K562 (cell line): ENCODE measurements at regions not wholly inside any gene's neighbourhood (a gene's known extent, or its start where the extent isn't known, plus 50 kb on each side); places are given as distances from the start of the nearest gene placed in this dataset.

Experiments used
- ATAC-seq: fragments of 200-7000 bp; cut with Tn5 transposase; 3 replicates; pipeline ENCODE4 v1.9.1; 2020; ENCODE audit warnings: moderate library complexity
- BruUV-seq: library from RNA; stranded (reverse); fragments of 400-500 nt; replicated peaks from 2 replicates; lab custom pipeline; 2021; lab: Mats Ljungman, UMichigan
- CTCF ChIA-PET: fragments of 300-600 bp; formaldehyde crosslinking; extraction: SDS; loops from one replicate; lab custom pipeline; 2021; ENCODE audit warnings: low intra/inter-chr PET ratio; lab: Yijun Ruan, JAX
- POLR2A ChIA-PET: fragments of 300-600, 350-650 bp; sonication (Branson Sonifier 250); formaldehyde crosslinking; extraction: SDS; loops from one replicate; lab custom pipeline; 2021; ENCODE audit warnings: antibody characterized with exemption, inconsistent platforms; lab: Yijun Ruan, JAX
- DNase-seq, 4 experiments: peaks; one replicate each; pipeline versions ENCODE4 v3.0.0 to v3.0.0-alpha.2; 2011 to 2018; ENCODE audit warnings: low spot score in 3 of 4, mixed read lengths in 3 of 4; ENCODE audit errors: extremely low read depth in 1 of 4
- FAIRE-seq: peaks from 2 replicates; lab custom pipeline; 2011; peaks lifted over from hg19 to GRCh38; lab: Jason Lieb, UNC
- H2AFZ ChIP-seq: 2 replicates; pipeline ENCODE4 v1.6.0; 2011; ENCODE audit warnings: low read depth, low read length, control low read depth, inconsistent platforms
- H3K27ac ChIP-seq: fragments of 200-600 bp; 3 replicates; pipeline ENCODE4 v1.8.0; 2011; ENCODE audit warnings: low read depth, mild to moderate bottlenecking, control low read depth, inconsistent platforms, low read length, moderate library complexity, mixed read lengths; ENCODE audit errors: extremely low read depth
- H3K27me3 ChIP-seq, 2 experiments: fragments of 300-600 bp in 1 of 2; 2 replicates in 1 of 2; 3 replicates in 1 of 2; pipeline versions ENCODE4 v1.6.0 to v1.8.0; 2011; ENCODE audit warnings: inconsistent platforms in 2 of 2, low read length in 2 of 2, mild to moderate bottlenecking in 1 of 2, mixed read lengths in 1 of 2, moderate library complexity in 1 of 2; ENCODE audit not compliant: control insufficient read depth in 2 of 2, insufficient read depth in 2 of 2
- H3K36me3 ChIP-seq: fragments of 300-600 bp; 3 replicates; pipeline ENCODE4 v1.8.0; 2011; ENCODE audit warnings: mild to moderate bottlenecking, low read length, inconsistent platforms; ENCODE audit not compliant: control insufficient read depth, insufficient read depth
- H3K4me1 ChIP-seq, 2 experiments: fragments of 200-600 bp in 1 of 2; replicated peaks in 1 of 2; 2 replicates in 1 of 2; 3 replicates in 1 of 2; pipeline versions ENCODE4 v1.5.1 to v1.8.0; 2011; ENCODE audit warnings: inconsistent platforms in 2 of 2, low read length in 2 of 2, mild to moderate bottlenecking in 1 of 2, mixed read lengths in 1 of 2, moderate library complexity in 1 of 2; ENCODE audit not compliant: control insufficient read depth in 2 of 2, insufficient read depth in 2 of 2
- H3K4me2 ChIP-seq: 2 replicates; pipeline ENCODE4 v1.6.1; 2011; ENCODE audit warnings: low read length, control low read depth, inconsistent platforms, mixed read lengths; ENCODE audit not compliant: insufficient read depth
- H3K4me3 ChIP-seq: fragments of 200-600 bp; sonication (generic), shearing (Covaris generic); 2 replicates; pipeline ENCODE4 v1.5.1; 2016; ENCODE audit warnings: control low read depth, inconsistent platforms
- H3K79me2 ChIP-seq: fragments of 200-600 bp; 3 replicates; pipeline ENCODE4 v1.8.0; 2011; ENCODE audit warnings: low read length, inconsistent platforms; ENCODE audit not compliant: control insufficient read depth, insufficient read depth
- H3K9ac ChIP-seq, 2 experiments: 2 replicates each; pipeline versions ENCODE4 v1.6.0 to v1.6.1; 2011; ENCODE audit warnings: low read depth in 2 of 2, low read length in 2 of 2, control low read depth in 1 of 2, inconsistent platforms in 1 of 2, mild to moderate bottlenecking in 1 of 2, mixed read lengths in 1 of 2; ENCODE audit not compliant: insufficient read depth in 1 of 2
- H3K9me1 ChIP-seq: one replicate; pipeline ENCODE4 v1.6.0; 2011; ENCODE audit warnings: inconsistent platforms, mild to moderate bottlenecking, low read length, moderate library complexity; ENCODE audit not compliant: control insufficient read depth, insufficient read depth
- H3K9me3 ChIP-seq: replicated peaks from 2 replicates; pipeline ENCODE4 v1.5.1; 2011; ENCODE audit warnings: low read depth, low read length, inconsistent platforms; ENCODE audit not compliant: control insufficient read depth, insufficient read depth
- H4K20me1 ChIP-seq: replicated peaks from 2 replicates; pipeline ENCODE4 v1.6.1; 2011; ENCODE audit warnings: low read length, inconsistent platforms, mixed read lengths; ENCODE audit not compliant: control insufficient read depth, insufficient read depth
- DNMT1 ChIP-seq: fragments of 450-650 bp; IDR thresholded peaks from 2 replicates; pipeline ENCODE4 v1.6.1; 2016; ENCODE audit warnings: antibody characterized with exemption, mild to moderate bottlenecking
- ETV5 ChIP-seq: sonication (generic); formaldehyde crosslinking; IDR thresholded peaks from 2 replicates; pipeline ENCODE4 v1.4.0; 2020; ENCODE audit warnings: low read depth, mild to moderate bottlenecking, missing genetic modification reagents
- IFI16 ChIP-seq: fragments of 250-450 bp; sonication (Bioruptor Pico); IDR thresholded peaks from 2 replicates; pipeline ENCODE4 v2.1.2; 2022; ENCODE audit warnings: mild to moderate bottlenecking, inconsistent platforms
- IRF2 ChIP-seq: sonication (generic); formaldehyde crosslinking; IDR thresholded peaks from 2 replicates; pipeline ENCODE4 v1.8.1; 2022; ENCODE audit warnings: mild to moderate bottlenecking, missing genetic modification reagents
- KAT8 ChIP-seq: fragments of 450-650 bp; IDR thresholded peaks from 2 replicates; pipeline ENCODE4 v1.6.1; 2016; ENCODE audit warnings: low read depth, mild to moderate bottlenecking
- NFATC3 ChIP-seq: fragments of 450-650 bp; IDR thresholded peaks from 2 replicates; pipeline ENCODE4 v1.6.1; 2017; ENCODE audit warnings: mild to moderate bottlenecking
- RBM34 ChIP-seq: fragments of 200-400 bp; formaldehyde crosslinking; IDR thresholded peaks from 2 replicates; pipeline ENCODE4 v1.6.1; 2018; ENCODE audit warnings: low read length, borderline replicate concordance; ENCODE audit not compliant: insufficient read depth
- SAP30 ChIP-seq: fragments of 200-600 bp; sonication (generic); IDR thresholded peaks from 2 replicates; pipeline ENCODE4 v1.6.1; 2012; ENCODE audit warnings: borderline replicate concordance, low read depth, mild to moderate bottlenecking, moderate library complexity, low read length, control low read depth, inconsistent platforms; ENCODE audit not compliant: insufficient read depth, poor library complexity, severe bottlenecking
- SRF ChIP-seq, 2 experiments: fragments of 250-450, 450-650 bp in 1 of 2; sonication (Bioruptor Pico) in 1 of 2; sonication (generic) in 1 of 2; formaldehyde crosslinking; IDR thresholded peaks; 2 replicates each; pipeline versions ENCODE4 v1.5.0 to v1.5.1; 2020 to 2022; ENCODE audit warnings: mild to moderate bottlenecking in 1 of 2, missing genetic modification reagents in 1 of 2
- TRIM28 ChIP-seq: fragments of 450-650 bp; IDR thresholded peaks from 2 replicates; pipeline ENCODE4 v1.6.1; 2017
- ZNF583 ChIP-seq: fragments of 250-450 bp; sonication (Bioruptor Pico); IDR thresholded peaks from 2 replicates; pipeline ENCODE4 v1.4.0; 2020
- ZNF586 ChIP-seq: fragments of 450-650 bp; formaldehyde crosslinking; conservative IDR thresholded peaks from 2 replicates; pipeline ENCODE4 v1.4.0; 2020; ENCODE audit warnings: mild to moderate bottlenecking, moderate library complexity
- ZNF707 ChIP-seq: fragments of 250-450 bp; sonication (Bioruptor Pico); conservative IDR thresholded peaks from 2 replicates; pipeline ENCODE4 v1.8.0; 2022; ENCODE audit warnings: inconsistent platforms, mild to moderate bottlenecking, moderate library complexity
- ZNF76 ChIP-seq: fragments of 250-450 bp; sonication (Bioruptor Pico); IDR thresholded peaks from 2 replicates; pipeline ENCODE4 v1.4.0; 2020; ENCODE audit warnings: mild to moderate bottlenecking, moderate library complexity, borderline replicate concordance
- WGBS: fragments of 100-300 bp; shearing (Covaris generic); methylation state at CpG from one replicate; pipeline ENCODE4 v1.1.6; 2016; ENCODE audit warnings: low coverage, mixed read lengths; ENCODE audit not compliant: insufficient coverage; ENCODE audit errors: missing lambda C conversion rate; 5-methylcytosine and 5-hydroxymethylcytosine counted together
- in situ Hi-C: fragments of 300-500 bp; cut with MboI; formaldehyde crosslinking; loops from 4 replicates; pipeline ENCODE4 v1.15.0; 2018; ENCODE audit warnings: inconsistent platforms, mixed read lengths
- intact Hi-C: fragments of 100-400 bp; cut with micrococcal nuclease; formaldehyde crosslinking; loops from 2 replicates; pipeline ENCODE4 v1.14.2; 2022
- TF ChIP-seq, protein P1 (sequence below), 3 experiments: fragments of 200-800 bp in 1 of 3; fragments of 250-450 bp in 1 of 3; fragments of 450-650 bp in 1 of 3; sonication (Bioruptor Pico) in 1 of 3; sonication (Bioruptor generic) in 1 of 3; formaldehyde crosslinking in 1 of 3; IDR thresholded peaks; 2 replicates each; pipeline versions ENCODE4 v1.6.1 to v1.8.0; 2016 to 2022; ENCODE audit warnings: mild to moderate bottlenecking in 2 of 3, missing genetic modification characterization in 2 of 3, missing compliant biosample characterization in 1 of 3, moderate library complexity in 1 of 3

DNA sequence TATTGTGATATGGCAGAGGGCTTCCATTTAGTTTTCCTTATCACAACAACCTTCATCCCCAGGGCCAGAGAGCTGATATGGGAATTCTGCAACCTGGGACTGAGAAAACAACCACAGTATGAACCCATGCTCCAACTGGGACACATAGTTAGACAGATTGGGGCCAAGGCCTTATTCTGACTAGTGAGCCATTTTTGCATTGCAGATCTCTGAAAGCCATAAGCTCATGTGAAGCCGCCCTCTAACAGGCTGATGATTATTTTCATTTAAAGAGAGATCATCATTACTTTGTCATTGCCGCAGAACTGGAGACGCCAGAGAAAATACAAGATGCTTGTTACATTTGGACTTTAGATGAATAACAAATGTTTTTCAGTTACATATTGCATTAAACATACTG is 791.7 kb upstream of the POM121L12 start:
- Histone ChIP-seq H3K9me1 (no peaks in the 10 kb centered on the region), H3K27me3 (no peaks in the 10 kb centered on the region), H3K9me3 (no peaks in the 10 kb centered on the region), H2AFZ (no peak overlapping the region), H3K79me2 (no peaks in the 10 kb centered on the region), H4K20me1 (no peaks in the 10 kb centered on the region), H3K4me1 (no peaks in the 10 kb centered on the region), H3K36me3 (no peaks in the 10 kb centered on the region), H3K4me3 (no peak overlapping the region), H3K9ac (no peak overlapping the region), H3K27ac (no peak overlapping the region), H3K4me2 (no peak overlapping the region)
- TF ChIP-seq TRIM28 = no peak
- TF ChIP-seq ZNF76 (CRISPR knock-in tag) = no peak
- TF ChIP-seq ZNF707 (CRISPR knock-in tag) = no peak
- no peak for TF ChIP-seq SRF (CRISPR knock-in tag; IDR thresholded peaks at IDR 0.05)
- FAIRE-seq = no peak
- intact Hi-C loops = no loop called here
- no TSS peak for BruUV-seq
- ATAC-seq = no peak
- in situ Hi-C loops = no loop called here
- 0% methylated on average over 3 of the region's 3 CpGs for WGBS
- ChIA-PET CTCF (no interaction called here), POLR2A (no interaction called here)
- DNase-seq = no peak

DNA sequence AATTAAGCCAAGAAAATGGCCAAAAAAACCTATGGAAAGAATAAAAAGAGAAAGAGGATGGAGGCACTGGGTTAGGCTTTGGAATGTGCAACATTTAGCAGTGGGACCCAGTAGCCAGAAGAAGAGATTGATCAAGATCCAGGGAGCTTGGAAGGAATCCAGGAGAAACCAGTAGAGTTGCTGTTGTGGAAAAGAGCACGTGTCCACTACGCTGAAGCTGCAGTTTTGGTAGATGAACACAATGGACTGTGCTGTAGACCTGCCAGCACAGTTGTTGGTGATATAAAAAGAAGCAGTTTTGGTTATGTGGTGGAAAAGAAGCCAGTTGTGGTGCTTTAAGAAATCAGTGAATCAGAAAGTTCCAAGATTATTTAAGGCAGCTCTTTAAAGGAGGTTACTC is 802.2 kb upstream of the POM121L12 start:
- Histone ChIP-seq H3K9me1 (no peaks in the 10 kb centered on the region), H3K4me1 (no peaks in the 10 kb centered on the region), H3K27ac (no peak overlapping the region), H4K20me1 (no peaks in the 10 kb centered on the region), H3K27me3 (no peaks in the 10 kb centered on the region), H3K4me3 (no peak overlapping the region), H3K9ac (no peak overlapping the region), H3K4me2 (no peak overlapping the region), H3K36me3 (no peaks in the 10 kb centered on the region), H3K9me3 (no peaks in the 10 kb centered on the region), H3K79me2 (no peaks in the 10 kb centered on the region), H2AFZ (no peak overlapping the region)
- POLR2A ChIA-PET = no interaction called here
- FAIRE-seq = no peak
- no peak for DNase-seq
- no TSS peak for BruUV-seq
- ATAC-seq = no peak
- 0% methylated on average over 2 of the region's 2 CpGs for WGBS
- in situ Hi-C loops (no loop called here), intact Hi-C loops (no loop called here)
- CTCF ChIA-PET = no interaction called here
- TF ChIP-seq, protein P1, sequence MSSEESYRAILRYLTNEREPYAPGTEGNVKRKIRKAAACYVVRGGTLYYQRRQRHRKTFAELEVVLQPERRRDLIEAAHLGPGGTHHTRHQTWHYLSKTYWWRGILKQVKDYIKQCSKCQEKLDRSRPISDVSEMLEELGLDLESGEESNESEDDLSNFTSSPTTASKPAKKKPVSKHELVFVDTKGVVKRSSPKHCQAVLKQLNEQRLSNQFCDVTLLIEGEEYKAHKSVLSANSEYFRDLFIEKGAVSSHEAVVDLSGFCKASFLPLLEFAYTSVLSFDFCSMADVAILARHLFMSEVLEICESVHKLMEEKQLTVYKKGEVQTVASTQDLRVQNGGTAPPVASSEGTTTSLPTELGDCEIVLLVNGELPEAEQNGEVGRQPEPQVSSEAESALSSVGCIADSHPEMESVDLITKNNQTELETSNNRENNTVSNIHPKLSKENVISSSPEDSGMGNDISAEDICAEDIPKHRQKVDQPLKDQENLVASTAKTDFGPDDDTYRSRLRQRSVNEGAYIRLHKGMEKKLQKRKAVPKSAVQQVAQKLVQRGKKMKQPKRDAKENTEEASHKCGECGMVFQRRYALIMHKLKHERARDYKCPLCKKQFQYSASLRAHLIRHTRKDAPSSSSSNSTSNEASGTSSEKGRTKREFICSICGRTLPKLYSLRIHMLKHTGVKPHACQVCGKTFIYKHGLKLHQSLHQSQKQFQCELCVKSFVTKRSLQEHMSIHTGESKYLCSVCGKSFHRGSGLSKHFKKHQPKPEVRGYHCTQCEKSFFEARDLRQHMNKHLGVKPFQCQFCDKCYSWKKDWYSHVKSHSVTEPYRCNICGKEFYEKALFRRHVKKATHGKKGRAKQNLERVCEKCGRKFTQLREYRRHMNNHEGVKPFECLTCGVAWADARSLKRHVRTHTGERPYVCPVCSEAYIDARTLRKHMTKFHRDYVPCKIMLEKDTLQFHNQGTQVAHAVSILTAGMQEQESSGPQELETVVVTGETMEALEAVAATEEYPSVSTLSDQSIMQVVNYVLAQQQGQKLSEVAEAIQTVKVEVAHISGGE (CRISPR knock-in tag; IDR thresholded peaks at IDR 0.05) = no peak
- TF ChIP-seq IFI16 (CRISPR knock-in tag) = no peak
- no peak for TF ChIP-seq ETV5 (CRISPR knock-in tag)
- TF ChIP-seq NFATC3 = no peak
- no peak for TF ChIP-seq SAP30
- no peak for TF ChIP-seq ZNF583 (CRISPR knock-in tag)
- no peak for TF ChIP-seq RBM34
- TF ChIP-seq IRF2 = no peak
- no peak for TF ChIP-seq KAT8
- TF ChIP-seq DNMT1 = no peak
- TF ChIP-seq ZNF586 = no peak
